Adrenal gland (tissue), 9 donors: ENCODE measurements at regions not wholly inside any gene's neighbourhood (a gene's known extent, or its start where the extent isn't known, plus 50 kb on each side); places are given as distances from the start of the nearest gene placed in this dataset.

Experiments used
- DNase-seq, 7 donors: peaks; one replicate each; pipeline ENCODE4 v3.0.0-alpha.2; 2019 to 2020
- H3K27ac ChIP-seq, 5 donors: fragments of 200-600 bp; sonication (generic) in 4 of 5; 1 replicate in 3 of 5; 2 replicates in 2 of 5; pipeline versions ENCODE4 v1.5.1 to v1.8.0; 2016 to 2020; ENCODE audit warnings: mild to moderate bottlenecking in 1 of 5
- H3K27me3 ChIP-seq: fragments of 200-600 bp; 2 replicates; pipeline ENCODE4 v1.8.0; 2021
- H3K36me3 ChIP-seq, 2 donors: fragments of 200-600 bp; replicated peaks in 1 of 2; 1 replicate in 1 of 2; 2 replicates in 1 of 2; pipeline versions ENCODE4 v1.5.1 to v1.8.0; 2018 to 2022
- H3K4me1 ChIP-seq, 2 donors: fragments of 200-600 bp; replicated peaks in 1 of 2; 1 replicate in 1 of 2; 2 replicates in 1 of 2; pipeline versions ENCODE4 v1.5.1 to v1.8.0; 2018 to 2021
- H3K4me3 ChIP-seq, 4 donors: fragments of 200-600 bp; sonication (generic) in 3 of 4; one replicate each; pipeline ENCODE4 v1.5.1; 2016 to 2018
- H3K9me3 ChIP-seq, 3 donors: fragments of 200-600 bp; sonication (generic) in 1 of 3; replicated peaks in 1 of 3; 1 replicate in 2 of 3; 2 replicates in 1 of 3; pipeline versions ENCODE4 v1.5.1 to v1.8.0; 2016 to 2021
- POLR2A ChIP-seq, 2 donors: fragments of 450-650 bp; IDR thresholded peaks; one replicate each; pipeline ENCODE4 v1.6.1; 2017; ENCODE audit warnings: antibody characterized with exemption in 2 of 2, mild to moderate bottlenecking in 2 of 2, moderate library complexity in 1 of 2
- WGBS, 4 donors: extraction: QIAGEN DNeasy Blood & Tissue Kit in 2 of 4; methylation state at CpG; one replicate each; pipeline versions ENCODE4 v1.1.5 to v1.1.7; 2013 to 2017; 5-methylcytosine and 5-hydroxymethylcytosine counted together
- intact Hi-C, 2 donors: fragments of 100-400 bp; cut with DNase I; formaldehyde crosslinking; loops; one replicate each; pipeline versions ENCODE4 v1.14.1 to v1.15.0; 2022 to 2023
- TF ChIP-seq, protein P1 (sequence below), 6 experiments: fragments of 450-650 bp in 4 of 6; fragments of 200-600 bp in 2 of 6; sonication (generic) in 1 of 6; IDR thresholded peaks; 1 replicate in 5 of 6; 2 replicates in 1 of 6; pipeline versions ENCODE4 v1.5.1 to v1.8.0; 2016 to 2021; ENCODE audit warnings: antibody characterized with exemption in 6 of 6, mild to moderate bottlenecking in 2 of 6, moderate library complexity in 1 of 6
- donor health status: healthy with polysubstance abuse.
- donor health status: Bipolar disorder and iron deficiency.
- donor health status: DM: yes; HTN: yes; CAD: no.
- donor health status: DM: no; HTN: no; CAD: no.
- donor health status: DM: no; HTN: no; CAD: no.

DNA sequence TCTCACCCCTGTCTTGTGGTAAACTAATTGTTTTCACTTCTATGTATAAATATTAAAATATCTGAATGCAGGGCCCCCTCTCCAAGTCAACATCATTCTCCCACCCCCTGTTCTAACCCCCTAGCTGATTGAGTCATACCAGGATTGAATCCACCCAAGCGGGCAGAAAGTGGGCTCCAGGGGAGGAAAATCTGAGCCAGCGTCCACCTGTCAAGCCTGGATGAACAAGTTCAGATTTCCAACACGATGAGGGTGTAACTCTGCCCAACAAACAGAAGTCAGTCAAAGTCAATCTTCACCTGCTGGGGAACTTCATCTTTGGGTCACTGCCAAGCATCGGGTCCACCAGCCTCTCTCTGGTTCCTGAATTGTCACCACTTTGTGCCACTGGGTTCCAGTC is 162.9 kb upstream of the CELF2 start:
- intact Hi-C loops: no loop called here
- WGBS, 4 donors: 80 to 90% (median 82%) methylated on average over 4 of the region's 4 CpGs

GRCh38 chr10:10855151-10855581 is 162.5 kb upstream of the CELF2 start:
- H3K27me3 ChIP-seq: no peaks in the 10 kb centered on the region
- H3K4me3 ChIP-seq: no peak overlapping the region
- no peak for TF ChIP-seq POLR2A (IDR thresholded peaks at IDR 0.05)
- TF ChIP-seq, protein P1, sequence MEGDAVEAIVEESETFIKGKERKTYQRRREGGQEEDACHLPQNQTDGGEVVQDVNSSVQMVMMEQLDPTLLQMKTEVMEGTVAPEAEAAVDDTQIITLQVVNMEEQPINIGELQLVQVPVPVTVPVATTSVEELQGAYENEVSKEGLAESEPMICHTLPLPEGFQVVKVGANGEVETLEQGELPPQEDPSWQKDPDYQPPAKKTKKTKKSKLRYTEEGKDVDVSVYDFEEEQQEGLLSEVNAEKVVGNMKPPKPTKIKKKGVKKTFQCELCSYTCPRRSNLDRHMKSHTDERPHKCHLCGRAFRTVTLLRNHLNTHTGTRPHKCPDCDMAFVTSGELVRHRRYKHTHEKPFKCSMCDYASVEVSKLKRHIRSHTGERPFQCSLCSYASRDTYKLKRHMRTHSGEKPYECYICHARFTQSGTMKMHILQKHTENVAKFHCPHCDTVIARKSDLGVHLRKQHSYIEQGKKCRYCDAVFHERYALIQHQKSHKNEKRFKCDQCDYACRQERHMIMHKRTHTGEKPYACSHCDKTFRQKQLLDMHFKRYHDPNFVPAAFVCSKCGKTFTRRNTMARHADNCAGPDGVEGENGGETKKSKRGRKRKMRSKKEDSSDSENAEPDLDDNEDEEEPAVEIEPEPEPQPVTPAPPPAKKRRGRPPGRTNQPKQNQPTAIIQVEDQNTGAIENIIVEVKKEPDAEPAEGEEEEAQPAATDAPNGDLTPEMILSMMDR (IDR thresholded peaks at IDR 0.05): no peak
- WGBS, 4 donors: 0 to 29% (median 22%) methylated on average over 1 of the region's 1 CpG
- no peak overlapping the region for H3K27ac ChIP-seq
- no peaks in the 10 kb centered on the region for H3K36me3 ChIP-seq
- no peak for DNase-seq
- no peaks in the 10 kb centered on the region for H3K4me1 ChIP-seq
- no peaks in the 10 kb centered on the region for H3K9me3 ChIP-seq
- intact Hi-C loops: no loop called here

More for the DNA sequence above, 162.9 kb upstream of the CELF2 start:
- Histone ChIP-seq H3K4me3 (no peak overlapping the region), H3K9me3 (no peaks in the 10 kb centered on the region), H3K4me1 (no peaks in the 10 kb centered on the region), H3K27me3 (no peaks in the 10 kb centered on the region), H3K27ac (no peak overlapping the region), H3K36me3 (no peaks in the 10 kb centered on the region)
- TF ChIP-seq POLR2A (IDR thresholded peaks at IDR 0.05): no peak
- TF ChIP-seq, protein P1 (IDR thresholded peaks at IDR 0.05): no peak
- no peak for DNase-seq

DNA sequence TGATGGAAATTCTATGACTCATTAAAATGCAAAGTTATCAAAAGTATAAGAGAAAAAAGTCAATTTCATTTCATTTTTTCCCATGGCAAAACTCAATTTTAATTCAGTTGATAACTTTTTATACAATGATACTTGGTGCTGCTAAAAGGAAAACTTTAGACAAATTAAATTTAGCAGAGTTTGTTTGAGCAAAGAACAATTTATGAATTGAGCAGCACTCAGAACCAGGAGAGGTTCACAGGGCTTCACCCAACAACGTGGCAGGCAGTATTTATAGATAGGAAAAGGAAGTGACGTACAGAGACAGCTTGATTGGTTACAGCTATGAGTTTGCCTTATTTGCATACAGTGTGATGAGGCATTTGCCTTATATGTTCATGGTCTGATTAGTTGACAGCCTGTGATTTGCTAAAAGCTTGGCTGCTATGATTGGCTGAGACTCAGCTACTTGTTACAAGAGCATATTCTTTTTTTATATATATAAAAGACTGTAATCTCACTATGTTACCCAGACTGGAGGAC is 157.2 kb upstream of the CELF2 start:
- H3K9me3 ChIP-seq: no peaks in the 10 kb centered on the region
- DNase-seq: no peak
- H3K27me3 ChIP-seq: no peaks in the 10 kb centered on the region
- 73 to 87% (median 79%) methylated on average over 2 of the region's 2 CpGs for WGBS, 4 donors
- no peaks in the 10 kb centered on the region for H3K36me3 ChIP-seq
- TF ChIP-seq, protein P1 (IDR thresholded peaks at IDR 0.05): no peak
- no peak for TF ChIP-seq POLR2A (IDR thresholded peaks at IDR 0.05)
- no peaks in the 10 kb centered on the region for H3K4me1 ChIP-seq
- intact Hi-C loops: no loop called here
- no peak overlapping the region for H3K27ac ChIP-seq
- H3K4me3 ChIP-seq: no peak overlapping the region

GRCh38 chr10:10865303-10865702 is 152.4 kb upstream of the CELF2 start:
- Histone ChIP-seq H3K36me3 (no peaks in the 10 kb centered on the region), H3K9me3 (no peaks in the 10 kb centered on the region), H3K27ac (no peak overlapping the region), H3K4me1 (no peaks in the 10 kb centered on the region), H3K27me3 (no peaks in the 10 kb centered on the region), H3K4me3 (no peak overlapping the region)
- no peak for DNase-seq
- TF ChIP-seq, protein P1 (IDR thresholded peaks at IDR 0.05): no peak
- TF ChIP-seq POLR2A (IDR thresholded peaks at IDR 0.05): no peak
- intact Hi-C loops: no loop called here
- 67 to 89% (median 83%) methylated on average over 3 of the region's 3 CpGs for WGBS, 4 donors
